Activated CD8-positive, alpha-beta memory T cell treated with anti-CD3 and anti-CD28 coated beads for 48 hours (primary cell): ENCODE measurements at regions not wholly inside any gene's neighbourhood (a gene's known extent, or its start where the extent isn't known, plus 50 kb on each side); places are given as distances from the start of the nearest gene placed in this dataset.

Experiments
- DNase-seq, 3 experiments: peaks; one replicate each; pipeline ENCODE4 v3.0.0-alpha.2; 2020; ENCODE audit warnings: low read depth in 2 of 3, low spot score in 2 of 3

DNA sequence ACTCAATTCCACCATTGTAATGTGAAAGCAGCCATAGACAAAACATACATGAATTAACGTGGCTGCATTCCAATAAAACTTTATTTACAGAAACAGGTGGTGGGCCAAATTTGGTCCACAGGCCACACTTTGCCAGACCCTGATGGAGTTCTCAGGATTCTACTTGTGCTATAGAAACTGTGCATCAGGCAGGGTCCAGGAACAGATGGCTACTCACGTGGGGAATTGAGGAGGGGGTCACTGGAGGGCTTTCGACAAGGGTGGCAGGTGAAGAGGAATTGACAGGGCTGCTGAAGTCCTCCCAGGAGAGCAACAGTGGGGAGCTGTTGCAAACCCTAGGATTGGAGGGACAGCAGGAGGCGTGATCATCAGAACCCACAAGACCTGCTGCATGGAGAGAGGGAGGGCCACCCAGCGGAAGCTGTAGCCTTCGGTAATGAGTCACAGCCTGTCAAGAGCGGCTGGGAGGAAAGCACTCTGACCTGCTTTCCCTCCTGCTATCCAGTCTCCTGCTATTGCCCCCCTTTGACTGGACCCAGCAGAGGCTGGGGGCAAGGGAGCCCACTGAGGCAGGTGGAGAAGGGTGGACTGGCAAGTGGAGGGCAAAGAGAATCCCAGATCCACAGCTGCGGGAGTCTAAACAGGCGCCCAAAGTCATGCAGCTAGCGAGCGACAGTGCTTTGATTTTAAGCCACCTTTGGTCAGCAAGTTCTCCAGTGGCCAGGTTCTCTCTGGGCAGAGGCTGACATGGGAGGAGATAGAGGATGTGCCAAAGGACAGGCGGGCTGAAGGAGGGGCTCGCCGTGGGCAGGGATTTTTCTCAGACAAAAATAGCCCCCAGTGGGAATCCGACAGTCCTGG is 138.3 kb upstream of the SMIM23 start:
- DNase-seq: no peak

DNA sequence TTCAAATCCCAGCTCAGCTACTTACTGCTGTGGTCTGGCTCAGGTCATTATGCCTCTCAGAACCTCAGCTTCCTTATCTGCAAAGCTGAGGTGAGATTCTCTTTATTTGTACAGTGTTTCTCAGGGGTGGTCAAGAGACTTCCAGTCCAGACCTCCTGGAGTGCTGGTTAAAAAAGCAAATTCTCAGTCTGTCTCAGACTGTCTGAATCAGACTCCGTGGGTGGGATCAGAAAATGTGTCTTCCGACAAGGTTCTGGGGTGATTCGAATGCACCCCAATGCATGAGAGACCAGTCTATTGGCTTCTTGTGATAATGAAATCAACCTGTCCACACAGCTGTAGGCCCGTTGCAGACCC is 137.7 kb upstream of the SMIM23 start:
- DNase-seq: no peak

DNA sequence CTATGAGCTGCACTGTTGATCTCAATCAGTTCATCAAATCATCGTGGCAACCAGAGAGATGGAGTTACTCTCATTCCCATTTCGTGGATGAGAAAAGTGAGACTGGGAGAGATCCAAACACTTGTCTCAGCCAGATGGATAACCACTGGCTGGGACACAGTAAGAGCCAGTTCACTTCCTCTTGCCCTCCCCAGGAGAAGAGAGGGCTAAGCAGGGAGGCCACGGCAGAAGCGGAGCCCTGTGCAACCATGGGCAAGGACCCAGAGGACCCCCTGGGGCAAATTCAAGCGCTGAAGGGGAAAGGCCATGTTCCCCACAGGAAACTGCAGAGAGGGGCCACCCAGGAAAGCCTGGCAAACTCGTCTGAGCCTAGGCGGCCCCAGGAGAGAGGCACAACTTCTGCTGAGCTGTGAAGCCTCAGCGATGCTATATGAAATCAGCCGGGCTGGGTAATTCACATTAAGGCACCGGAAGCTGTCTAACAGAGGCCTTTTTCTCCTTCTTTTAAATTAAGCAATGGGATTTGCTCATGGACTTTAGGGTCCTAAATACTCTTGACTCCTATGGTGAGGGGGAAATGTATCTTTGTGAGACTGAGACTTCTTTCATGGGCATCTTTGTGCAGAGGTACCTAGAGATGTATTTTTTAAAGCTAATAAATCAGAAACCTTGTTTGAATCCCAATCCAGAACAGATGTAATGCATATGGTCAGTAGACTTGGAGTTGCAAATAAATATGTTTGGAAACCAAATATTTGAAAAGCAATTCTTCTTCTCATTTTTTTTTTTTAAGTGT is 137.1 kb upstream of the SMIM23 start:
- no peak for DNase-seq

DNA sequence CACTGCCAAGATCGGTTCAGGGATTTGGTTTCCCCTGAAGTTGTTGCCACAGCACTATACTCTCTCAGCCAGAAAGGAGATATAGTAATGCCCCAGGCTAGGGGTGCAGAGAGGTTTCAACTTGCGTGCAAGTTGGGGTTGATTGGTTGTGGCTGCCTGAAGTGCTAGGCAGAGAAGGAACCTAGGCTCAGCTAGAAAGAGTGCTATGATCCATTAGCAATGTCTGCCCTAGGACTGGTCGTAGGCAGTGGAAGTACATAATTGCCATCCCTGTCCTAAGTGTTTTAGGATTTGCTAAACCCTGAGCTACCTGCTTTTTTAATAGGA is 136.6 kb upstream of the SMIM23 start:
- DNase-seq: no peak

DNA sequence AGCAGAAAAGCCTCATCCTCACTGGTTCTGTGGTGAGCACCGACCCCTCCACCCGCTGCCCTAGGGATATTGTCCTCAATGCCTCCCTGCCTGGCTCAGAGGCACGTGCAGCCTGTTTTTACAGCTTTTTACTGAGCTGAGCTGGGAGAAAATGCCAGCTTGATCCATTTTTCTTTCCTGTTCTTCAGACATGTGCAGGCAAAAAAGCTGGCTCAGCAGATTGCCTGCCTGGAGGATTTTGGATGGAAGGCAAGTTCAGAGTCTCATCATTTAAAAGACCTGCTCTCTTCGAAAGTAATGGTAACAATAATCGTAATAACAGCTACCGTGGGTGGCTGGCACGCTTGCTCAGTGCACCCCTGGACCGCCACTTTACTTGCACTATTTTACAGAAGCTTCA is 135.0 kb upstream of the SMIM23 start:
- DNase-seq: no peak

DNA sequence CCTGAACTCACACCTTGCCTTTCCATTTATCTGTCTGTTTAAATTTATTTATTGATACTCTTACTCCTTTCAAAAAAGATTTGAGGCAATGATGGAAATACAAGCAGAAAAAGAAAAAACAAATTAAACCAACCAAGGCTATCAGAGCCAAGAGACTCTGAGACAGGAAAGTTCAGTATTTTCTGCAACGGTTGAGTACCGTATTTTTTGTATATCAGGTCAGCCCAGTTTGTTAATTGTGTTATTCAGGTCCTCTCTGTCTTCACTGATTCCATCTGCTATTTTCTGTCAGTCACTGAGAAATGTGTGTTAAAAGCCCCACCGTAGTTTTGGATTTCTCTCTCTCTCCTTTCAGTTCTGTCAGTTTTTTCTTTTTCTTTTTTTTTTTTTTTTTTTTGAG is 134.5 kb upstream of the SMIM23 start:
- no peak for DNase-seq

DNA sequence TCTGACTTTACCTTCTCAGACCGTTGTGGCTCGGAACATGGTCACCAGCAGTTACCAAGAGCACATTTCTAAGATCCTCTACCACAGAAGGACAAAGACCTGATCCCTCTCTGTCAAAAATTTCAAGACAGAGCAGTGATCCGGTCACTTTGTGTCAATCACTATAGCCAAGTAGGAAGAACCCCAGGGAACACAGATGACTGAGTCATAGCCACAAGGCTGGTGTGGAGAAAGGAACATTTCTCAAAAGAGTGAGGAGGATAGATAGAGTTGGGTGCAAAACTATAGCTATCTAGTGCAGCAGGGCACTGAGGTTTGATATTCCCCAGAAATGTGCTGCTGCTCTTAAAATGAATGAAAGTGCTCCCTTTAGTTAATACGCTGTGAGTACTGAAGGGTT is 130.7 kb upstream of the SMIM23 start:
- no peak for DNase-seq

DNA sequence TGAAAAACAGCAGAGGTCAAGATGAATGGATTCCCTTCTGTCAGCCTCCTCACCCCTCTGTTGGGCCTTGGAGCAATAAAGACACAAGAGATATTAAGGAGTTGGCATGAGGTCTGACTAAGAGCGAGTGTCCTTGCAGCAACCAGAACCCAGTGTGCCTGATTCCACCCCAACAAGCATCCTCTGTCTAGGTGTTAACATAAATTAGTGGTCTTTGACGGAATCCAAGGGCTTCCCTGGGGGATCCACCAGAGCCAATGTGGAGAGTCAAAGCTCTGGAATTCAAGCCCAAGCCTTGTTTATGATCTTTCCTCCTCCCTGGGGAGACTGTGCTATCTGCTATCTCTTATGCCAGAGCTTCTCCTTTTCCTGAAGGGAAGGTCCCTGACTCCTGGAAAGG is 128.1 kb upstream of the SMIM23 start:
- no peak for DNase-seq

DNA sequence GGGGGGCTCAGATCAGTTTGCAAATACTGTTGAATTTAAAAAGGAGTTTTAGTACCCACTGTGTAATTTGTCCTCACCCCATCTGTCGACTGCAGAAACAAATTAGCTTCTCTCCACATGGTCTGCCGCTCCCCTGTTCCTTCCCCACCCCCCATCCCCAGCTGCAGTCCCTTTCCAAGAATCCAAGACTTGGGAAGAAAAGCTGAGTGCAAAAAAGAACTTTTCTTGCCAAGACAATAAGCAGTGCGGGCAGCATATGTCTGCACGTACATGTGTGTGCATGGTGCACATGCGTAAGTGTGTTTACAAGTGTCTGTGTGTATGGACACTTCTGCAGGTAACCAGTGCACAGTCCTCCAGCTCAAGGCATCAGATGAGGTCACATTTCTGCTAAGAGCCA is 125.7 kb upstream of the SMIM23 start:
- no peak for DNase-seq

DNA sequence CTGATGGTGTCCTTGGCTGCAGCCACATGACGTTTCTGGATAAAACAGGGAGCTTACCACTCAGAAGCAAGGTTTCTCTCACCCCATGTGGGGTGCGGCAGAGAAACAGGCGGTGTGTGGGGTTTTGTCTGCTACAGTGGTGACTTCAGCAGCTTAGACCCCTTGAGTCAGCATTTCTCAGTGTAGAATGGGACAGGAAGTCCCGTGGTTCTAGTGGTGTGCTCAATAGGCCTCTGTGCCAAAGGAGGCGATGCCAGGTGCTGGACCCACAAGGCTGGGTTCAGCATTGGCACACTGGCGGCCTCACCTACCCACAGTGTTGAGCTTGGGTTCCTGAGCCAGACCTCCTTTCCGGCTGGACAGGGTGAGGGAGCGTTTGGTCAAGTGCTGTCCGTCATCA is 125.2 kb upstream of the SMIM23 start:
- DNase-seq: no peak

DNA sequence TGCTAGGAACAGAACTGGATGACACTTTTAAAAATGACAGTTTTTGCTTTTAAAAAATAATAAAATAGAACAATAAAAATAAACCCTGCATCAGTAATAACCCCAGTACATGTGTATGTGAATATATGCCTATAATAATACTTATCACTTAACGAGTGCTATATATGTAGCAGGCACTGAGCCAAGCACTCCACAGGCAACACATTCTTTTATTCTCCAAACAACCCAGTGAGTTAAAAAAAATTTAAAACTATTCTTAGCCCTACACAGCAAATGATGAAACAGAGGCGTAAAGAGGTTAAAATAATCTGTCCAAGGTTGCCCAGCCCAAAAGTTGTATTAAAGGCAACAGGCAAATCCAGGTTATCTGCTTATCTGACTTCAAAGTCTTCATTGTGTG is 124.5 kb upstream of the SMIM23 start:
- DNase-seq: no peak

DNA sequence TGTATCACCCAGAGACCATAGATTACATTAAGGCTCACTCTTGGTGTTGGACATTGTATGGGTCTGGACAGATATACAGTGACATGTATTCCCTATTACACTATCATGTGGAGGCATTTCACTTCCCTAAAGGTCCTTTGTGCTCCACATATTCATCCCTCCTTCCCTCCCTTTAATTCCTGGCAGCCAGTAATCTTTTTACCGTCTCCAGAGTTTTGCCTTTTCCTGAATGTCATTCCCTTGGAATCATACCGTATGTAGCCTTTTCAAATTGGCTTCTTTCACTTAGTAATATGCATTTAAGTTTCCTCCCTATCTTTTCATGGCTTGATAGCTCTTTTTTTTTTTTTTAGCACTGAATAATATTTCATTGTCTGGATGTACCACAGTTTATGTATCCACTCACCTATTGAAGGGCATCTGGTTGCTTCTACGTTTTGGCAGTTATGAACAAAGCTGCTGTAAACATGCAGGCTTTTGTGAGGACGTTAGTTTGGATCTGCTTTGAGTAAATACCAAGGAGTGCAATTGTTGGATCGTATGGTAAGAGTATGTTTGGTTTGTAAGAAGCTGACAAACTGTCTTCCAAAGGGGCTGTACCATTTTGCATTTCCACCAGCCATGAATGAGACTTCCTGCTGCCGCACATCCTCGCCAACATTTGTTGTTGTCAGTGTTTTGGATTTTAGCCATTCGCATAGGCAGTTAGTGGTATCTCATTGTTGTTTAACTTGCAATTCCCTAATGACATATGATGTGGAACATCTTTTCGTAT is 122.1 kb upstream of the SMIM23 start:
- no peak for DNase-seq

DNA sequence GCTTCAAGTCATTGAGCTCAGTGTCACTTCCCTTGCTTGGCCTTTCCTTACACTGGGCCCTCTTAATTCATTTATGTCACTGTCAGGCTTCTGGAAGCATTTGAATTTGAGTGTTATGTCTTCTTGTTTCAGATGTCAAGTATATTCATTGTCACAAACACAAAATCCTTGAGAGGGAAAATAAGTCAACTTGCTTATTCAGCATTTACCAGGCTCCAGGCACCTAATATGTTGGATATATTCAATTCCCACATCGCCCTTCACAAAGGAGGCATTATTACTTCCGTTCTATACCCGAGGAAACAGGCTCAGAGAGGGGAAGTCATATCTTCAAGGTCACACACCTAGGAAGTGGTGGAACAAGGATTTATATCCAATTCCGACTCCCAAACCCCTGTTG is 121.1 kb upstream of the SMIM23 start:
- DNase-seq: no peak

DNA sequence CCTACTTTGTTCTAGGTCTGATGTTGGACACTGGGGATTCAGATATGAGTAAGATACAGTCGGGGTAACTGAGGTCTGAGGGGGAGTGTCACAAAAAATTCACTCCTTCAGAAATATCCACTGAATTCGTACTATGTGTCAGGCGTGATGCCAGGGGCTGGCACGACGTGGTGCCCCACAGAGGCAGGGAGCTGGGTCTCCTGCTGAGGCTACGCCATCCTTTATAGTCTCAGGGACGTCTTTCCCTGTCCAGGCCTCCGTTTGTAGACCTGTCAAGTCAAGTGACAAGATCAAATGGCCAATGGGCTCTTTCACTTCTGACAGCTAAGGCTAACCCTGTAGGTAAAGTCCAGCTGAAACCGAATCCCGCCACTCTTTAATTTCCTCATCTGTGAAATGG is 118.8 kb upstream of the SMIM23 start:
- DNase-seq: no peak

DNA sequence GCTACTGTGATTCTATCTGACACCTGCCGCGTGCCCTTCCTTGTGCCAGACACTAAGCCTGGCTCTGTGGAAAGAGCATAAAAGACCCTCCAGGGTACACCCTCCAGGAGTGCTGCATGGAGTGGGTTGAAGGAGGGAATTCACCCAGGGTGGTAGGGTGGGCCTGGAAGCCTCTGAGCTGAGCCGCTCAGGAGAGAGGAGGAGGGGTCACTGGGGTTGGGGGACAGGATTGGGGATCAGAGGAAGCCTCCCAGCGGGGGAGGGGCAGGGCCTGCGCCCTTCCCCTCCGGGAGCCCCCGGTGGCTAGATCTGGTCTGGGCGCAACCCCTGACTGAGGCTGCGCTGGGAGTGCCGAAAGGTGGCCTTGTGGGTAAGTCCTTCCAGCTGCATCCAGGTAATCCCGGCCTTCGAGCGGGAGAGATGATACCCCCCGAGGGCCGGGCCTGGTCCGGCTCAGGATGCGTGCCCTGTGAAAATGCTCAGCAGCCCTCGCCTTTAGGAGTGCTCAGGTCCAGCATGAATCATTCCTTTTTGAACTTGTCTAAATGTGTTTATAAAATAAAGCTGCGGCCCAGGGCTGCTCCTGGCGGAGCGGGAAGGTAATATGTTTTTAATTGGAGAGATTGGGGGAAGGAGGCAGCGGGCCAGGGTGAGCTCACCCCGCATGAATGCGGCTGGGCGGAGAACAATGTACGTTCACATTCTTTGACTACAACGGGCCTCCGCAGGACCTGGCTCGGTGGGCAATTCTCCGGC is 118.1 kb upstream of the SMIM23 start:
- no peak for DNase-seq

DNA sequence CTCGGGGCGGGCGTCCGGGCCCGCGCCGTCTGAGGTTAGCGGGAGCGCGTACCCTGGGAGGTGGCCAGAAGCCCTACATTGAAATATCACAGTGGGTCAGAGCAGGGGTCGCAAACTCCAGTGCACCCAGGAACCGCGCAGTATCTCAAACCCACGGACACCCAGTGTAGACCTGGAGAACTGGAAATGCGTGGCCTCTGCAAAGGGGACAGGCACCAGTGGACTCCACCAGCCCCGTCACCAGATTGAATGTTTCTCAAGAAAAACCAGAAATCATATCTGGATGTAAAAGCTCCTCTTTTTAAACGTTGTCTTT is 117.6 kb upstream of the SMIM23 start:
- DNase-seq: no peak

DNA sequence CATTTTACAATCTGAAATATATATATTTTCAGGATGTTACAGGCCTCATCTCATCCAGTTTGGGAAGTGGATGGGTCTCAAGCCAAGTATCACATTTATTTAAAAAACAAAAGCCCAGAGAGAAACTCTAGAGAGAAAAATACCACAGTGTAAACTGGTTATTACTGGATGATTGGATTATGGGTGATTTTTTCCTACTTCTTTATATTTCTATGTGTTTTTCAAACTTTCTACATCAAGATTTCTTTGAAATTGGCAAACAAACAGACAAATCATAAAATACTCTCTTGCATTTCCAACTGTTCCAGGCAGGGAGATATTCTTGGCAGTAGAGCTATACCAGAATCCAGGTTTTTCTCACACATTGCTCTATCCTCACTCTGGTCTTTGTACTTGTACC is 116.0 kb upstream of the SMIM23 start:
- DNase-seq: no peak

DNA sequence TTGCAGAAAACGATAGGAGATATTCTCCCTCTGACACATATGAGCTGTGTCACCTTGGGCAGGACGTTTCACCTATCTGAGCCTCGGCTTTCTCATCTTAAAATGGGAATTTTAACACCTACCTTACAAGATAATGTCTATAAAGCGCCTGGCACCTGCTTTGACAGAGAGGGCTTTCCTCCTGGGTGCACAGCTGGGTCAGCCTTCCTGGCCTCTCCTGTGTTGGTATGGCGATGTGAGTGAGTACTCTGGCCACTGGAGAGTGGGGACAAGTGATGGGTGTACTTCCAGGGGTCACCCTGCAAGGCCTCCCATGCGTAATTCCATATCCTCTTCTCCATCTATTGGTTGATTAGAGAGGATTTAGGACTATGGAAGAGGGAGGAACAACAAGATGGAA is 113.1 kb upstream of the SMIM23 start:
- no peak for DNase-seq

DNA sequence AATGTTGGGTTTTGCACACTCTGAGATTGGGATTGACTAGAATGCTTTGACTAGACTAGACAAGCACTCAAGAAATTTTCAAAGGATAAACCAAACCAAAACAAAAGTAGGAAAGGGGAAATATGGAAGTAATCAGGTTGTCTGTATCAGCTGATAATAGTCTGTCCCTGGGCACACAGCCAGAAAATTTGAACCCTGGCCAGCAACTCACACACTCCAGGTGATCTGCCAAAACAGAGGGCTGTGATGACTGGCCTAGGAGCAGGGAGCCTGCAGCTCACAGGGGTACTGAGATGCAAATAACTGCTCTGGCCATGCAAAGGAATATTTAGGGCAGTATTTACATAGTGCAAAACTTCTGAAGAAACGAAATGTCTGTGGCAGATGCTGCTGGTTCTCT is 112.3 kb upstream of the SMIM23 start:
- no peak for DNase-seq

DNA sequence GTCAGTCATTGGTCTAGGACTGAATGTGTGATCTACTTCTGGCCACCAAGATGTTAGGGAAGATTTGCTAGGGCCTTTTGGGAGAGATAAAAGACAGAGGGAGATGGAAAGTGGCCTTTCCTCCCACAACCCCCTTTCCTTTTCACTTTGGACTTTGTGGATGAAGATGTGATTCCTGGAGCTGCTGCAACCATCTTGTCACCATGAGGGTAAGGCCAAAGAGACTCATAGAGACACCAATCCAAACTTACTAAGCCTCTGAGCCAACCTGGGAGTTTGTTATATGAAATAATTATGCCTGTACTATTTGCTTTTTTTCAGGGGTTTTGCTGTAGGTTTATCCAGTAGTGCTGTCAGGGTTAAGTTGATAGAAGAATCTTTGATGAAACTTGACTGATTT is 111.8 kb upstream of the SMIM23 start:
- no peak for DNase-seq

DNA sequence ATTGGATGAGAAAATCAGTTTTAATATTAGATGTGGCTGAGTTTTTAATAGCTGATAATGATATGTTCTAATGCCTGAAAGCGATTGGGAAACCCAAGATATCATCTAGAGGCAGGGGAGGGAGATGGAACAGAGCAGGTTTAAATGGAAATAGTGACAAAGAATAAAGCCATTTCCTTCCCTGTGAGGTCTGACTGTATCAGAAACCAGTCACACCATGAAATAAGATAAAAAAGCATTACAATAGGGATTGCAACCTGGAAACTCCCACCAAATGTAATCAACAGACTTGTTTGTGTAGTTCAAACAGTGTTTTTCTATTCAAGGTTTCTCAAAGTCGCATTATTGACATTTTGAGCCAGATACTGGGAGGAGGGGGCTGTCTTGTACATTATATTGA is 110.1 kb upstream of the SMIM23 start:
- DNase-seq: no peak
